HEK293T (cell line): ENCODE measurements at regions not wholly inside any gene's neighbourhood (a gene's known extent, or its start where the extent isn't known, plus 50 kb on each side); places are given as distances from the start of the nearest gene placed in this dataset.
A peak's percentile ranks its signal among the peaks of the same experiment; 100 is the strongest.

ENCODE experiments used
- CTCF ChIA-PET: fragments of 350-600 bp; formaldehyde crosslinking; extraction: SDS; loops from one replicate; lab custom pipeline; 2021; ENCODE audit warnings: antibody characterized with exemption, inconsistent platforms; lab: Yijun Ruan, JAX
- POLR2A ChIA-PET: fragments of 350-600 bp; formaldehyde crosslinking; extraction: SDS; loops from one replicate; lab custom pipeline; 2020; ENCODE audit warnings: antibody characterized with exemption, inconsistent platforms; lab: Yijun Ruan, JAX
- DNase-seq: peaks from one replicate; pipeline ENCODE4 v3.0.0; 2012; ENCODE audit warnings: mixed read lengths; ENCODE audit errors: extremely low spot score
- ARNT ChIP-seq: fragments of 450-650 bp; IDR thresholded peaks from 2 replicates; pipeline ENCODE4 v1.6.1; 2017; ENCODE audit warnings: mild to moderate bottlenecking
- BHLHE40 ChIP-seq: fragments of 450-650 bp; IDR thresholded peaks from 2 replicates; pipeline ENCODE4 v1.6.1; 2016; ENCODE audit warnings: mild to moderate bottlenecking, moderate library complexity, borderline replicate concordance
- CTBP1 ChIP-seq: fragments of 450-650 bp; IDR thresholded peaks from 2 replicates; pipeline ENCODE4 v1.6.1; 2016; ENCODE audit warnings: borderline replicate concordance
- ELF4 ChIP-seq: fragments of 450-650 bp; IDR thresholded peaks from 2 replicates; pipeline ENCODE4 v1.6.1; 2017; ENCODE audit warnings: antibody characterized with exemption
- FOXA1 ChIP-seq: fragments of 450-650 bp; IDR thresholded peaks from 2 replicates; pipeline ENCODE4 v1.6.1; 2016; ENCODE audit warnings: mild to moderate bottlenecking
- FOXK2 ChIP-seq: fragments of 450-650 bp; IDR thresholded peaks from 2 replicates; pipeline ENCODE4 v1.6.1; 2016; ENCODE audit warnings: mild to moderate bottlenecking
- FOXM1 ChIP-seq: fragments of 450-650 bp; IDR thresholded peaks from 2 replicates; pipeline ENCODE4 v1.6.1; 2017; ENCODE audit warnings: mild to moderate bottlenecking, borderline replicate concordance
- HDGF ChIP-seq: fragments of 450-650 bp; IDR thresholded peaks from 2 replicates; pipeline ENCODE4 v1.6.1; 2017; ENCODE audit warnings: antibody characterized with exemption, borderline replicate concordance
- L3MBTL2 ChIP-seq: fragments of 450-650 bp; conservative IDR thresholded peaks from 2 replicates; pipeline ENCODE4 v1.6.1; 2016; ENCODE audit warnings: mild to moderate bottlenecking
- LEF1 ChIP-seq: fragments of 450-650 bp; IDR thresholded peaks from 2 replicates; pipeline ENCODE4 v1.6.1; 2017; ENCODE audit warnings: mild to moderate bottlenecking, borderline replicate concordance
- NFRKB ChIP-seq: fragments of 450-650 bp; IDR thresholded peaks from 2 replicates; pipeline ENCODE4 v1.6.1; 2016; ENCODE audit warnings: mild to moderate bottlenecking, moderate library complexity
- PKNOX1 ChIP-seq: fragments of 450-650 bp; IDR thresholded peaks from 2 replicates; pipeline ENCODE4 v1.6.1; 2016
- SP1 ChIP-seq: fragments of 450-650 bp; IDR thresholded peaks from 2 replicates; pipeline ENCODE4 v1.6.1; 2017
- SUZ12 ChIP-seq: fragments of 450-650 bp; IDR thresholded peaks from 2 replicates; pipeline ENCODE4 v1.6.1; 2016; ENCODE audit warnings: mild to moderate bottlenecking
- TARDBP ChIP-seq: fragments of 450-650 bp; IDR thresholded peaks from 2 replicates; pipeline ENCODE4 v1.6.1; 2016
- ZNF384 ChIP-seq: fragments of 450-650 bp; IDR thresholded peaks from 2 replicates; pipeline ENCODE4 v1.6.1; 2016

DNA sequence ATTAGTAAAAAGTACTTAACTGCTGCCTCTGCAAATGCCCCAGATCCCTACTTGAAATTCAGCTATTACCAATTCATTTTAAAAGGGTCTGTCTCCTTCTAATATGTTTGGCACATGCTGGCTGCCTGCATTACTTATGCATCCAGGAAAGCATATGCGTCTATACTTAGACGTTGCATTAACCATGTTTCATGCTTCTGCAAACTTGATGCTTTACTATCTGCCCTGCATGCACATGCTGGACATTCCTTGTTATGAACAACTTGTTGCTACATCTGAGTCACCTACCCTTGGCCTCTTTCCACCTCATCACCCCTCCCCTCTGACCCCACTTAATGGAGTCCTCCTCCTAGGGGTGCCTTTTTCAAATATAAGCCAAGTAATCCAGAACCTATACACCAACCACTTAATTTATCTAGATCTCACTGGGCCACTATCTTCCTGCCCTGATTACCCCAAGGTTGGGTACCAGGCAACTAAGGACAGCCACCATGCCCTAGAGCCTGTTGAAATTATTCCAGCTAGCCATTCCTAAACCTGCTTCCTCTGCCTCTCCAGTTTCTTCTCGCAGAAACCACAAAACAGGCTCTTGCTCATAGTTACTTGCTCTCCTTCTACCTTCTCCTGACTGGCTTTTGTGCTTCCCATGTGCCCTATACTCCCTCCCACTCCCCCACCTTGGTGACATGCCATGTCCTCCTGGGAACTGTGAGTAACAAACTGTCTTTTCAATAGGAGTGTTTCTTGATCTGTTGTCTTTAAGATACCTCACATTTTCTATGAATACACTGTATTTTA lies 1187.9 kb downstream of the REEP3 start:
- POLR2A ChIA-PET, result no interaction called here
- TF ChIP-seq FOXA1 (no peak), LEF1 (no peak), ARNT (no peak), ZNF384 (no peak), BHLHE40 (no peak)
- DNase-seq, result no peak
- CTCF ChIA-PET, result interaction anchor here (0.5 kb wide), 1 partner anchor 1794 kb away, joined by 3 read pairs; no protein-coding TSS in a partner anchor

DNA sequence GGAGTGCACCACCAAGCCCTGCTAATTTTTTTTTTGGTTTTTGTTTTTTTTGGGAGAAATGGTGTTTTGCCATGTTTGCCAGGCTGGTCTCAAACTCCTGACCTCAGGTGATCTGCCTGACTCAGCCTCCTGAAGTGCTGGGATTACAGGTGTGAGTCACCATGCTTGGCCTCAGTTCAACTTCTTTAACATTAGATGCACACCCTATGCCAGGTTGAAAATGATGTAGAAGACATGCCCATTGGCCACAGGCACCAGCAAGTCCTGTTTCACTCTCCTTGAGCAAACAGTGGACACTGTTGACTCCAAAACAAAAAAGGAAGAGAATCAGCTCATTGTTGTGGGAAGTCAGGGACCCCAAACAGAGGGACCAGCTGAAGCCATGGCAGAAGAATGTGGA lies 1205.3 kb downstream of the REEP3 start:
- ChIA-PET CTCF (interaction anchor here (0.7 kb wide), 1 partner anchor 403 kb away, joined by 4 read pairs; no protein-coding TSS in a partner anchor), POLR2A (no interaction called here)
- DNase-seq, result no peak
- TF ChIP-seq ARNT (no peak), SP1 (no peak), NFRKB (no peak)

DNA sequence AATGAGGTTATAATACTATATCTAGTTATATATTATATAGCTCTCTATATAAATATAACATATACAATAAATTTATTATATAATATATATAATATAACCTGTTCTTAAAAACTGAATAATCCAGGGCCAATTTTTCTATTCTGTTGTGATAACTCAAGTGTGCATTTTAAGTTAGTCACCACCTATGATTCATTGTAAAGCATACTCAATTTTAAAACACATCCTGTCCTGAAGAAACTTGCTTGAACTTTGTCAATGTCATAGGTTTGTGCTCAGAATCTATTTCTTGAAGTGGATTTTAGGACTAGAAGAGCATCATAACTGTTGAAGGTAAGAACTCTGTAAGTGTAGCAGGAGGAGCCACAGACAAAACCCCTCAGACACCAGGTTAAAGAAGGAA lies 1209.8 kb downstream of the REEP3 start:
- CTCF ChIA-PET, result no interaction called here
- TF ChIP-seq TARDBP, result no peak
- TF ChIP-seq LEF1, result no peak
- no peak for TF ChIP-seq FOXM1
- no peak for TF ChIP-seq ZNF384
- TF ChIP-seq SP1, result no peak
- no peak for TF ChIP-seq SUZ12
- TF ChIP-seq FOXA1, result no peak
- TF ChIP-seq CTBP1, result no peak
- TF ChIP-seq BHLHE40, result no peak
- no peak for DNase-seq
- POLR2A ChIA-PET, result no interaction called here

DNA sequence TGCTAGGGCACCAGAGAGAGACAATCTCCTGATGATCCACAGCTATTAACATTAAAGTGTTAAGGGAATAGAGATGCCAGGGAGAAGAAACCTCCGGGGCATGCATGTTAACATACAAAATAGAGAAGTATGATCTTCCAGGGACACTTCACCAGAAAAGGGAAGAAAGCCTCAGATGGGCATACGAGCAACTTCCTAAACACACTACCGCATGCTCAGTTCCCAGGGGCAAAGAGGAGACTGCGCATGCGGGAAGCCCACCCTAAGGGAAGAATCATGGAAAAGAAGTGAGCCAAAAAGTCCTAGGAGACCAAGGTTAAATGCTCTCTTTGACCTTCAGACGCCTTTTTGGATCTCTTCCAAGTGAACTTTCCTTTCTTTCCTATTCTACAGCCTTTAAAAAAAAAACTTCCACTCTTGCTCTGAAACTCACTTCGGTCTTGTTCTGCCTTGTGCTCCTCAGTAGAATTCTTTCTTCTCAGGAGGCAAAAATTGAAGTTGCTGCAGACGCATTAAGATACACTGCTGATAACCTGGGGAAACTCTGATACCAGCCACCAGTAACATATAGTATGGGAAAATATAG lies 1211.3 kb downstream of the REEP3 start:
- no peak for DNase-seq
- POLR2A ChIA-PET, result no interaction called here
- CTCF ChIA-PET, result no interaction called here
- TF ChIP-seq CTBP1 (no peak), FOXK2 (no peak), SP1 (no peak)

DNA sequence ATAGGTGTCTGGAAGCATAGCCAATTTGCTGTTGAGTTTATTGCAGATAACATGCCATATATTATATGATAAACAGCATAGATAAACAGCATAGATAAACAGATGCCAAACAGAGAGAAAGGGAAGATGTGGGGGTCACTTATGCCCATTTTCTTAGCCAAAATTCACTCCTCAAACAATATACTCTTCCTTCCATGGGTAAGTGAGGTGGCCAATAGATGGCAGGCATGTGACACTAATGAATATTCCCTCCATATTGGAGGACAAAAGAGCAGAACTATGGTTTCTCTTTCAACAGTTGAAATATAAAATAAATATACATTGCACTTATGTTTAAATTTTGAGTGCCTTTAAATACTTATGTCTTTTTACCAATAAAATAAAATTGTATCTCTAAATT lies 1212.8 kb downstream of the REEP3 start:
- TF ChIP-seq FOXA1 (no peak), ZNF384 (no peak), HDGF (no peak), BHLHE40 (no peak), FOXM1 (no peak), FOXK2 (no peak), ELF4 (no peak), NFRKB (no peak), L3MBTL2 (no peak), ARNT (no peak), CTBP1 (no peak), TARDBP (no peak), SUZ12 (no peak), PKNOX1 (no peak)
- peak; percentile 13 for DNase-seq
- CTCF ChIA-PET, result no interaction called here
- POLR2A ChIA-PET, result no interaction called here

DNA sequence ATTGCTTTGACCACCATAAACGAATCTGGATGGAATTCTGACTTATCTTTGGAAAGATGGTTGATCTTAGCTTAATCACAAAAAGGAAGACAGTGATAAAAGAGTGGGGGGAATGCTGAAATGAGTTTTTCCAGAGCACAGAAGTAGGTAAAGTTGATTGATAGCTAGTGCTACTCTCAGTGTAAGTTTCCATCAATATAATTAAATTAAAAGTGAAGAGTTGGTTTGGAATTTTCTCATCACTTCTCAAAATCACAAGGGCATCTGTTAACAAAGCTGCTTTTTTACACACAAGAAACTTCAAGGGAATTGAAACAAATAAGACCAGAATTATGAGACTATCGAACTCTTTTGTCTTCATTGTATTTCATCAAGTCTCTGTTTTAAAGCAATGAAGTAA lies 1217.3 kb downstream of the REEP3 start:
- DNase-seq, result no peak
- ChIA-PET CTCF (no interaction called here), POLR2A (no interaction called here)
- TF ChIP-seq ELF4 (no peak), SP1 (no peak), FOXM1 (no peak), CTBP1 (no peak), FOXA1 (no peak), L3MBTL2 (no peak), ARNT (no peak), LEF1 (no peak)

DNA sequence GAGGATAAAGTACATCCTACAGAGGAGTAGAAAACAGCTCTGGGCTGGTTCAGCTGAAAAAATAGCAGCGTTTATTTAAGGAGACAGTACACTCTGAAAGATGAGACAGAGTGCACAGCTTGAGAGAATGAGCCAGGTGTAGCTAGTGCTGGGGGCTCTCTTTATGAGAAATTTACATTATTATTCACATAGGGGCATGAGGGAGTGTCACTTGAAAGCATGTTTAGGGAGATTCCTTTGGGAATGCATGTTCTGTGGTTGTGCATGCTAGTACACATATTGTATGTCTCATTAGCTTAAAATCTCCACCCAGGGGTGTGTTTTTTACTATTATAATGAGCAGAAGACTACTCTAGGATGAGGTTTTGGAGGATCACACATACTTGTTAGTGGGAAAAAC lies 1224.4 kb downstream of the REEP3 start:
- POLR2A ChIA-PET, result no interaction called here
- CTCF ChIA-PET, result no interaction called here
- DNase-seq, result no peak
- TF ChIP-seq FOXK2 (no peak), ZNF384 (no peak), L3MBTL2 (no peak), FOXM1 (no peak), TARDBP (no peak), HDGF (no peak), NFRKB (no peak), ARNT (no peak), CTBP1 (no peak), SP1 (no peak), ELF4 (no peak)

DNA sequence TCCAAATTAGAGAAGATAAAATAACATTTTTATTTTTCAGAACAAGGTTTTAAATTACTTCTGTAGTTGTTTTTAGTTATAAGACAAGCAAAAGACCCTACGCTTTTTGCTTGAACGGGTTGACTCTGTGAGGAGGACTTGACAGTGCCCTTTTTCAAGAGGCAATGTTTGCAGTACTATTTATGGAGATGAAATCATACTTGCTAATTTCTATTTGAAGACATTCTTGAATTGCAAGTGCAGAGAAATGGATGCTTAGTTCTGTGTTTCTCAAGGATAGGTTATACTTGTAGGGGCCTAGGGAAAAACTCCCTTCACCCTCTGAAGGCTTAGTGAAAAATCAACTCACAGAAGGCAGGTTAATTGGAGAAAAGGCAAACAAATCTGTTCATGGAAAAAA lies 1229.5 kb downstream of the REEP3 start:
- ChIA-PET CTCF (no interaction called here), POLR2A (no interaction called here)
- TF ChIP-seq TARDBP, result no peak
- no peak for DNase-seq
